ENCODE measurements at regions not wholly inside any gene's neighbourhood (a gene's known extent, or its start where the extent isn't known, plus 50 kb on each side); places are given as distances from the start of the nearest gene placed in this dataset. TPM values are rescaled to one million over a fixed set of nuclear protein-coding genes. Genes with fewer than 3 reads are reported as not detected.
"Not testable (repeated sequence)": the region's sequence is repeated elsewhere in the genome, so short reads cannot be mapped to it uniquely, and the experiment has no call there.

DNA sequence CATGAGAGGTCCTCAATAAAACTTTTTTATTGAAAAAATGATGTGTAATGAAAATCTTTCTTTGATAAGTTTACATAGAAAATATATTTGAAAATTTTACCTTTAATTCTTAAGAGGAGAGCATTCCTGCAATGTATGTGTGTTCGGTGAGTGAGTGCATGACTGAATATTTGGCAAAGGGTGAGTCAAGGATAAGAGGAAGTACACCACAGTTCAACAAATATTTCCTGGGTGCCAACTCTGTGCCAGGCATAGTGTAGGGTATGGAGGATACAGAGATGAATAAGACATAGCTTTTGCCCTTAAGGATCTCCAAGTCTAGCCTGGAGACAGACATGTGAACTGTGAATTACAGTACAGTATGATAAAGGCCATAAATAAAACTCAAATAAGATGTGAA lies 84.7 kb upstream of the GPR101 start:
- no peak for DNase-seq
- Histone ChIP-seq H3K36me3 (no peaks in the 10 kb centered on the region), H3K9me3 (no peaks in the 10 kb centered on the region), H3K27me3 (no peaks in the 10 kb centered on the region), H3K4me3 (no peak overlapping the region), H3K27ac (no peak overlapping the region), H3K4me1 (ENCODE audit: insufficient read depth) (no peaks in the 10 kb centered on the region)
- intact Hi-C loops (cut with DNase I): no loop called here
- 75 to 84% (median 79%) methylated on average over 1 of the region's 1 CpG for WGBS, 3 donors
- TF ChIP-seq EP300 (IDR thresholded peaks at IDR 0.05) (no peak), POLR2A (IDR thresholded peaks at IDR 0.05) (no peak)
- TF ChIP-seq, protein P1, sequence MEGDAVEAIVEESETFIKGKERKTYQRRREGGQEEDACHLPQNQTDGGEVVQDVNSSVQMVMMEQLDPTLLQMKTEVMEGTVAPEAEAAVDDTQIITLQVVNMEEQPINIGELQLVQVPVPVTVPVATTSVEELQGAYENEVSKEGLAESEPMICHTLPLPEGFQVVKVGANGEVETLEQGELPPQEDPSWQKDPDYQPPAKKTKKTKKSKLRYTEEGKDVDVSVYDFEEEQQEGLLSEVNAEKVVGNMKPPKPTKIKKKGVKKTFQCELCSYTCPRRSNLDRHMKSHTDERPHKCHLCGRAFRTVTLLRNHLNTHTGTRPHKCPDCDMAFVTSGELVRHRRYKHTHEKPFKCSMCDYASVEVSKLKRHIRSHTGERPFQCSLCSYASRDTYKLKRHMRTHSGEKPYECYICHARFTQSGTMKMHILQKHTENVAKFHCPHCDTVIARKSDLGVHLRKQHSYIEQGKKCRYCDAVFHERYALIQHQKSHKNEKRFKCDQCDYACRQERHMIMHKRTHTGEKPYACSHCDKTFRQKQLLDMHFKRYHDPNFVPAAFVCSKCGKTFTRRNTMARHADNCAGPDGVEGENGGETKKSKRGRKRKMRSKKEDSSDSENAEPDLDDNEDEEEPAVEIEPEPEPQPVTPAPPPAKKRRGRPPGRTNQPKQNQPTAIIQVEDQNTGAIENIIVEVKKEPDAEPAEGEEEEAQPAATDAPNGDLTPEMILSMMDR (IDR thresholded peaks at IDR 0.05): no peak

DNA sequence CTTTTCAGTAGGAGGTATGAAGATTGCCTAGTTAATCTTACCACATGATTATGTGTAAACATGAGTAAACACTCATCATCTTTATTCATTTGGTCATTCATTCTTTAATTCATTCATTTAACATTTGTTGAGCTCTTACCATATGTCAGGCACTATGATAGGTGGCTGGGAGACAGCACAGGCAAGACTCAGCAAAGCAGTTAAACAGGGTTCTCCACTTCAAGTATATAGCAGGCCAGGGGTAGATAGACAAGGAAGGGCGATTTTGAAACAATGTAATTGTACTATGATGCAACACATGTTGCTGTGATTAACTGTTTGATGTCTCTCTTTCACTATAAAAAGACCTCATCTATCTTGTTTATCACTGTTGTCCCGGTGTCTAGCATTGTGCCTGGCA lies 84.3 kb upstream of the GPR101 start:
- DNase-seq: no peak
- no peak overlapping the region for H3K4me3 ChIP-seq
- intact Hi-C loops (cut with DNase I): no loop called here
- no peaks in the 10 kb centered on the region for H3K27me3 ChIP-seq
- WGBS, 3 donors: 36 to 37% (median 36%) methylated on average over 2 of the region's 2 CpGs
- H3K4me1 ChIP-seq (ENCODE audit: insufficient read depth): no peaks in the 10 kb centered on the region
- H3K27ac ChIP-seq: no peak overlapping the region
- TF ChIP-seq EP300 (IDR thresholded peaks at IDR 0.05) (no peak), POLR2A (IDR thresholded peaks at IDR 0.05) (no peak)
- TF ChIP-seq, protein P1 (IDR thresholded peaks at IDR 0.05): no peak
- no peaks in the 10 kb centered on the region for H3K36me3 ChIP-seq
- H3K9me3 ChIP-seq: no peaks in the 10 kb centered on the region

DNA sequence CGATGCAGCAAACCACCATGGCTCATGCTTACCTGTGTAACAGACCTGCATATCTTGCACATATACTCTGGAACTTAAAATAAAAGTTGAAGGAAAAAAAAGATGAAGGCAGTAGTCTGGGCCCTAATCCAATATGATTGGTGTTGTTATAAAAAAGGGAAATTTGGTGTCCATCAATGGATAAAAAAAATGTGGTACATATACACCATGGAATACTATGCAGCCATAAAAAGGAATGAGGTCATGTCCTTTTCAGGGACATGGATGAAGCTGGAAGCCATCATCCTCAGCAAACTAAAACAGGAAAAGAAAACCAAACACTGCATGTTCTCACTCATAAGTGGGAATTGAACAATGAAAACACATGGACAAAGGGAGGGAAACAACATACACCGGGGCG lies 74.1 kb upstream of the GPR101 start:
- H3K27ac ChIP-seq; H3K36me3 ChIP-seq; H3K4me3 ChIP-seq; H3K27me3 ChIP-seq; DNase-seq; H3K4me1 ChIP-seq (ENCODE audit: insufficient read depth); H3K9me3 ChIP-seq; intact Hi-C loops (cut with DNase I): not testable (repeated sequence)
- 90 to 93% (median 93%) methylated on average over 3 of the region's 3 CpGs for WGBS, 3 donors

DNA sequence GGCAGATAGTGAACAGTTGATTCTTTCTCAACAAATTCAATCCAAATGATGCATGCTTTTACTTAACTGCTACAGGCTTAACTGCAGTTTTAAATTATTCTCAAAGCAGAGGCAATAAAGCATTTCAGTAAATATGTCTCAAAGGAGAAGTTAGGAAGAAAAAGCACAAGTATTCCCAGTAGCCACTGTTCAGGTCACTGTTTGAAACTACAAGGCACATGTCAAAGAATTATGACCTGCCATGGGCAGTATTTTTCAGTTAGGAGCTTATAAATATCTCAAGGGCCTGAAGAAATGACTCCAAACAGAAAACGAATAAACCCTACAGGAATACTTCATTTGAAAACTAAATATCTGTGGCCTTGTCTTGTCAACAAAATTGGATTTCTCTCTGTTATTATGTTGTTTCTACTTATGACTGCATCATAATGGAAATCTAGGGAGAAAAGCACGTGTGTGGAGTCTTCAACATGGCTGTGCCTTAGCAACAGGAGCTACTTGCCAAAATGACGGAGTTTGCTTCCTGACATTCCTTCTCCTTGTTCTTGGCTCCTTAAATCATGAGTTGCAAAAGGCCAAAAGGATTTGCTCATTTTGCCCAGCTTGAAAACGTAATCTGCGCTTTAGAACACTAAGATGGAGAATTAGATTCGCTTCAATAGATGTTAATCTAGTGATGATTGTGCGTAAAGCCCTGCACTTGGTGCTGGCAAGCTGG lies 67.6 kb upstream of the GPR101 start:
- DNase-seq: no peak
- TF ChIP-seq EP300 (IDR thresholded peaks at IDR 0.05) (no peak), POLR2A (IDR thresholded peaks at IDR 0.05) (no peak)
- TF ChIP-seq, protein P1 (IDR thresholded peaks at IDR 0.05): no peak
- no peaks in the 10 kb centered on the region for H3K36me3 ChIP-seq
- no peaks in the 10 kb centered on the region for H3K4me1 ChIP-seq (ENCODE audit: insufficient read depth)
- WGBS, 3 donors: 54 to 62% (median 56%) methylated on average over 7 of the region's 7 CpGs
- no peaks in the 10 kb centered on the region for H3K27me3 ChIP-seq
- intact Hi-C loops (cut with DNase I): no loop called here
- H3K27ac ChIP-seq: no peak overlapping the region
- no peak overlapping the region for H3K4me3 ChIP-seq
- H3K9me3 ChIP-seq: no peaks in the 10 kb centered on the region

Small RNA genes in the stretch of these regions (small RNA-seq; reads per million reads assigned to genes)
- gene AL355309.1: not detected

Measured in ovary (tissue), 7 donors.